Activated naive CD4-positive, alpha-beta T cell treated with anti-CD3 and anti-CD28 coated beads for 36 hours (primary cell): ENCODE measurements at regions not wholly inside any gene's neighbourhood (a gene's known extent, or its start where the extent isn't known, plus 50 kb on each side); places are given as distances from the start of the nearest gene placed in this dataset.
"Not testable (repeated sequence)": the region's sequence is repeated elsewhere in the genome, so short reads cannot be mapped to it uniquely, and the experiment has no call there.

Experiments
- CTCF ChIA-PET: fragments of 350-600 bp; sonication (Branson Sonifier 250); formaldehyde crosslinking; loops from one replicate; lab custom pipeline; 2021; ENCODE audit warnings: antibody characterized with exemption; lab: Charles Lee
- DNase-seq: peaks from one replicate; pipeline ENCODE4 v3.0.0-alpha.2; 2020
- H3K27ac Mint-ChIP-seq: one replicate; pipeline ENCODE4 v1.8.0; 2021; ENCODE audit warnings: mild to moderate bottlenecking, mixed read lengths
- H3K27me3 Mint-ChIP-seq: one replicate; pipeline ENCODE4 v1.8.0; 2021; ENCODE audit warnings: low read depth, mixed read lengths
- H3K36me3 Mint-ChIP-seq: one replicate; pipeline ENCODE4 v1.8.0; 2021; ENCODE audit warnings: low read depth, mixed read lengths
- H3K4me1 Mint-ChIP-seq: one replicate; pipeline ENCODE4 v1.8.0; 2021; ENCODE audit warnings: low read depth, mixed read lengths
- H3K4me3 Mint-ChIP-seq: one replicate; pipeline ENCODE4 v1.8.0; 2021; ENCODE audit warnings: mild to moderate bottlenecking, moderate library complexity, mixed read lengths
- H3K9me3 Mint-ChIP-seq: one replicate; pipeline ENCODE4 v1.8.0; 2021; ENCODE audit warnings: mixed read lengths
- intact Hi-C: fragments of 100-400 bp; cut with micrococcal nuclease; formaldehyde crosslinking; loops from one replicate; pipeline ENCODE4 v1.15.1; 2023

GRCh38 chr7:84877943-84878570 is 308.8 kb downstream of the SEMA3D start:
- intact Hi-C loops = no loop called here
- no peak overlapping the region for H3K27ac Mint-ChIP-seq
- no peak for DNase-seq
- no peaks in the 10 kb centered on the region for H3K4me1 Mint-ChIP-seq
- no peaks in the 10 kb centered on the region for H3K27me3 Mint-ChIP-seq
- H3K4me3 Mint-ChIP-seq = no peak overlapping the region
- CTCF ChIA-PET = no interaction called here
- no peaks in the 10 kb centered on the region for H3K36me3 Mint-ChIP-seq
- H3K9me3 Mint-ChIP-seq = no peaks in the 10 kb centered on the region

- CTCF ChIA-PET = no interaction called here
- no peaks in the 10 kb centered on the region for H3K36me3 Mint-ChIP-seq
- no peak overlapping the region for H3K4me3 Mint-ChIP-seq
- H3K27me3 Mint-ChIP-seq = no peaks in the 10 kb centered on the region
- H3K9me3 Mint-ChIP-seq = no peaks in the 10 kb centered on the region
- no peak overlapping the region for H3K27ac Mint-ChIP-seq
- no peak for DNase-seq
- H3K4me1 Mint-ChIP-seq = no peaks in the 10 kb centered on the region
- intact Hi-C loops = no loop called here
These were observed 310.6 kb downstream of the SEMA3D start for GRCh38 chr7:84876061-84876821.

- CTCF ChIA-PET = no interaction called here
- Mint-ChIP-seq H3K4me1 (no peaks in the 10 kb centered on the region), H3K27me3 (no peaks in the 10 kb centered on the region), H3K36me3 (no peaks in the 10 kb centered on the region), H3K27ac (no peak overlapping the region), H3K4me3 (no peak overlapping the region), H3K9me3 (no peaks in the 10 kb centered on the region)
- no peak for DNase-seq
- intact Hi-C loops = no loop called here
These were observed 321.3 kb downstream of the SEMA3D start for GRCh38 chr7:84865560-84865959.

- DNase-seq = no peak
- CTCF ChIA-PET = no interaction called here
- H3K27ac Mint-ChIP-seq = no peak overlapping the region
- no peaks in the 10 kb centered on the region for H3K27me3 Mint-ChIP-seq
- intact Hi-C loops = no loop called here
- no peaks in the 10 kb centered on the region for H3K4me1 Mint-ChIP-seq
- no peaks in the 10 kb centered on the region for H3K36me3 Mint-ChIP-seq
- H3K4me3 Mint-ChIP-seq = no peak overlapping the region
- no peaks in the 10 kb centered on the region for H3K9me3 Mint-ChIP-seq
These were observed 329.5 kb downstream of the SEMA3D start for GRCh38 chr7:84857336-84857735.

GRCh38 chr7:84855758-84856157 is 331.1 kb downstream of the SEMA3D start:
- H3K27me3 Mint-ChIP-seq = no peaks in the 10 kb centered on the region
- H3K36me3 Mint-ChIP-seq = no peaks in the 10 kb centered on the region
- no peak overlapping the region for H3K27ac Mint-ChIP-seq

GRCh38 chr7:84848974-84849372 is 337.9 kb downstream of the SEMA3D start:
- H3K4me1 Mint-ChIP-seq, intact Hi-C loops, DNase-seq, H3K4me3 Mint-ChIP-seq, H3K9me3 Mint-ChIP-seq, H3K27me3 Mint-ChIP-seq, CTCF ChIA-PET, H3K36me3 Mint-ChIP-seq, H3K27ac Mint-ChIP-seq: not testable (repeated sequence)

More at GRCh38 chr7:84855758-84856157, 331.1 kb downstream of the SEMA3D start:
- H3K4me3 Mint-ChIP-seq = no peak overlapping the region
- no peaks in the 10 kb centered on the region for H3K9me3 Mint-ChIP-seq
- CTCF ChIA-PET = no interaction called here
- intact Hi-C loops = no loop called here
- H3K4me1 Mint-ChIP-seq = no peaks in the 10 kb centered on the region
- DNase-seq = no peak

- Mint-ChIP-seq H3K27me3 (no peaks in the 10 kb centered on the region), H3K27ac (no peak overlapping the region), H3K4me1 (no peaks in the 10 kb centered on the region), H3K9me3 (no peaks in the 10 kb centered on the region), H3K4me3 (no peak overlapping the region), H3K36me3 (no peaks in the 10 kb centered on the region)
- CTCF ChIA-PET = no interaction called here
- DNase-seq = no peak
- intact Hi-C loops = no loop called here
These were observed 338.5 kb downstream of the SEMA3D start for GRCh38 chr7:84848219-84848973.

GRCh38 chr7:84847790-84848189 is 339.1 kb downstream of the SEMA3D start:
- H3K4me3 Mint-ChIP-seq = no peak overlapping the region
- intact Hi-C loops = no loop called here

GRCh38 chr7:84847038-84847437 is 339.8 kb downstream of the SEMA3D start:
- H3K27ac Mint-ChIP-seq = no peak overlapping the region
- H3K36me3 Mint-ChIP-seq = no peaks in the 10 kb centered on the region
- no peak for DNase-seq
- no peaks in the 10 kb centered on the region for H3K4me1 Mint-ChIP-seq
- H3K27me3 Mint-ChIP-seq = no peaks in the 10 kb centered on the region
- intact Hi-C loops = no loop called here
- H3K9me3 Mint-ChIP-seq = no peaks in the 10 kb centered on the region
- CTCF ChIA-PET = no interaction called here
- no peak overlapping the region for H3K4me3 Mint-ChIP-seq

More at GRCh38 chr7:84847790-84848189, 339.1 kb downstream of the SEMA3D start:
- Mint-ChIP-seq H3K4me1 (no peaks in the 10 kb centered on the region), H3K36me3 (no peaks in the 10 kb centered on the region), H3K27me3 (no peaks in the 10 kb centered on the region), H3K9me3 (no peaks in the 10 kb centered on the region), H3K27ac (no peak overlapping the region)
- CTCF ChIA-PET = no interaction called here
- no peak for DNase-seq

GRCh38 chr7:84845971-84846370 is 340.9 kb downstream of the SEMA3D start:
- Mint-ChIP-seq H3K9me3 (no peaks in the 10 kb centered on the region), H3K27ac (no peak overlapping the region), H3K36me3 (no peaks in the 10 kb centered on the region), H3K4me1 (no peaks in the 10 kb centered on the region), H3K4me3 (no peak overlapping the region), H3K27me3 (no peaks in the 10 kb centered on the region)
- no peak for DNase-seq
- CTCF ChIA-PET = no interaction called here
- intact Hi-C loops = no loop called here

- CTCF ChIA-PET = no interaction called here
- Mint-ChIP-seq H3K36me3 (no peaks in the 10 kb centered on the region), H3K4me1 (no peaks in the 10 kb centered on the region), H3K27me3 (no peaks in the 10 kb centered on the region), H3K9me3 (no peaks in the 10 kb centered on the region), H3K4me3 (no peak overlapping the region), H3K27ac (no peak overlapping the region)
- no peak for DNase-seq
- intact Hi-C loops = no loop called here
These were observed 342.1 kb downstream of the SEMA3D start for GRCh38 chr7:84844771-84845170.

GRCh38 chr7:84841809-84842208 is 345.0 kb downstream of the SEMA3D start:
- CTCF ChIA-PET = no interaction called here
- intact Hi-C loops = no loop called here
- Mint-ChIP-seq H3K9me3 (no peaks in the 10 kb centered on the region), H3K4me1 (no peaks in the 10 kb centered on the region), H3K27me3 (no peaks in the 10 kb centered on the region), H3K4me3 (no peak overlapping the region), H3K36me3 (no peaks in the 10 kb centered on the region), H3K27ac (no peak overlapping the region)
- no peak for DNase-seq

GRCh38 chr7:84838857-84839256 is 348.0 kb downstream of the SEMA3D start:
- DNase-seq = no peak
- Mint-ChIP-seq H3K27me3 (no peaks in the 10 kb centered on the region), H3K4me3 (no peak overlapping the region), H3K9me3 (no peaks in the 10 kb centered on the region), H3K36me3 (no peaks in the 10 kb centered on the region), H3K27ac (no peak overlapping the region), H3K4me1 (no peaks in the 10 kb centered on the region)
- CTCF ChIA-PET = no interaction called here
- intact Hi-C loops = no loop called here
